Endothelial cell of umbilical vein (primary cell): ENCODE measurements at regions not wholly inside any gene's neighbourhood (a gene's known extent, or its start where the extent isn't known, plus 50 kb on each side); places are given as distances from the start of the nearest gene placed in this dataset.

Source experiments
- BruUV-seq: library from RNA; stranded (reverse); fragments of 400-500 nt; replicated peaks from 2 replicates; lab custom pipeline; 2021; lab: Mats Ljungman, UMichigan
- CTCF ChIA-PET: fragments of 300-600, 350-600 bp; sonication (Branson Sonifier 250); formaldehyde crosslinking; loops from one replicate; lab custom pipeline; 2021; ENCODE audit warnings: antibody characterized with exemption, inconsistent platforms; lab: Charles Lee
- POLR2A ChIA-PET: fragments of 300-600, 350-600 bp; sonication (Branson Sonifier 250); formaldehyde crosslinking; loops from one replicate; lab custom pipeline; 2021; ENCODE audit warnings: antibody characterized with exemption, inconsistent platforms; lab: Charles Lee
- DNase-seq: peaks from one replicate; pipeline ENCODE4 v3.0.0-alpha.2; 2011; ENCODE audit warnings: low read depth, low spot score
- FAIRE-seq: peaks from 2 replicates; lab custom pipeline; 2011; peaks lifted over from hg19 to GRCh38; lab: Jason Lieb, UNC
- H2AFZ ChIP-seq: 2 replicates; pipeline ENCODE4 v1.6.0; 2012; ENCODE audit warnings: low read depth, low read length, control low read depth, inconsistent platforms
- H3K27ac ChIP-seq: 2 replicates; pipeline ENCODE4 v1.5.1; 2011; ENCODE audit warnings: low read depth, mild to moderate bottlenecking, control low read depth, low read length, moderate library complexity; ENCODE audit not compliant: insufficient read depth
- H3K27me3 ChIP-seq, 2 experiments: 2 replicates each; pipeline versions ENCODE4 v1.6.0 to v1.6.1; 2011; ENCODE audit warnings: low read length in 2 of 2, mixed read lengths in 1 of 2; ENCODE audit not compliant: control insufficient read depth in 2 of 2, insufficient read depth in 2 of 2
- H3K36me3 ChIP-seq, 2 experiments: 2 replicates in 1 of 2; 3 replicates in 1 of 2; pipeline ENCODE4 v1.5.1; 2011; ENCODE audit warnings: low read length in 2 of 2, mild to moderate bottlenecking in 1 of 2, moderate library complexity in 1 of 2; ENCODE audit not compliant: control insufficient read depth in 2 of 2, insufficient read depth in 2 of 2; ENCODE audit errors: extremely low read depth in 1 of 2
- H3K4me1 ChIP-seq: 3 replicates; pipeline ENCODE4 v1.5.1; 2011; ENCODE audit warnings: mild to moderate bottlenecking, low read length; ENCODE audit not compliant: control insufficient read depth, insufficient read depth; ENCODE audit errors: extremely low read depth
- H3K4me2 ChIP-seq: 2 replicates; pipeline ENCODE4 v1.6.1; 2011; ENCODE audit warnings: low read length, control low read depth, mixed read lengths; ENCODE audit not compliant: insufficient read depth
- H3K4me3 ChIP-seq, 3 experiments: fragments of 200-600 bp in 1 of 3; sonication (generic), shearing (Covaris generic) in 1 of 3; replicated peaks in 1 of 3; 2 replicates each; pipeline ENCODE4 v1.5.1; 2011 to 2016; ENCODE audit warnings: control low read depth in 3 of 3, low read length in 3 of 3, mild to moderate bottlenecking in 2 of 3, inconsistent platforms in 1 of 3, low read depth in 1 of 3, moderate library complexity in 1 of 3; ENCODE audit not compliant: insufficient read depth in 1 of 3
- H3K79me2 ChIP-seq: 2 replicates; pipeline ENCODE4 v1.6.0; 2012; ENCODE audit warnings: low read length, inconsistent platforms; ENCODE audit not compliant: control insufficient read depth, insufficient read depth
- H3K9ac ChIP-seq: replicated peaks from 2 replicates; pipeline ENCODE3; 2011; ENCODE audit warnings: low read length, control low read depth; ENCODE audit not compliant: insufficient read depth; ENCODE audit errors: extremely low read depth
- H3K9me1 ChIP-seq: replicated peaks from 3 replicates; pipeline ENCODE4 v1.6.0; 2011; ENCODE audit warnings: mild to moderate bottlenecking, low read length; ENCODE audit not compliant: control insufficient read depth, insufficient read depth; ENCODE audit errors: extremely low read depth
- H3K9me3 ChIP-seq: replicated peaks from 2 replicates; pipeline ENCODE4 v1.5.1; 2012; ENCODE audit warnings: low read length, inconsistent platforms; ENCODE audit not compliant: control insufficient read depth, insufficient read depth
- H4K20me1 ChIP-seq: replicated peaks from 2 replicates; pipeline ENCODE3; 2011; ENCODE audit warnings: mild to moderate bottlenecking, low read length; ENCODE audit not compliant: control insufficient read depth, insufficient read depth; ENCODE audit errors: extremely low read depth
- EZH2 ChIP-seq: IDR thresholded peaks from 2 replicates; pipeline ENCODE4 v1.6.1; 2012; ENCODE audit warnings: borderline replicate concordance, low read depth, mild to moderate bottlenecking, moderate library complexity, low read length, inconsistent platforms; ENCODE audit not compliant: severe bottlenecking
- FOS ChIP-seq: IDR thresholded peaks from 2 replicates; pipeline ENCODE4 v1.6.1; 2011; ENCODE audit warnings: mild to moderate bottlenecking, low read length, moderate library complexity, borderline replicate concordance; ENCODE audit not compliant: insufficient read depth
- GATA2 ChIP-seq: IDR thresholded peaks from 2 replicates; pipeline ENCODE4 v1.7.0; 2011; ENCODE audit warnings: low read depth, mild to moderate bottlenecking, moderate library complexity, mixed read lengths, low read length; ENCODE audit not compliant: insufficient read length, insufficient read depth
- JUN ChIP-seq: IDR thresholded peaks from 2 replicates; pipeline ENCODE4 v1.6.1; 2011; ENCODE audit warnings: borderline replicate concordance, low read depth; ENCODE audit not compliant: insufficient read length, insufficient read depth
- MYC ChIP-seq: IDR thresholded peaks from one replicate; pipeline ENCODE4 v1.6.1; 2011; ENCODE audit warnings: mild to moderate bottlenecking, low read depth, low read length
- POLR2A ChIP-seq: IDR thresholded peaks from 2 replicates; pipeline ENCODE4 v1.6.1; 2012; ENCODE audit warnings: low read depth, mild to moderate bottlenecking, control low read depth, low read length
- POLR2AphosphoS5 ChIP-seq: IDR thresholded peaks from 2 replicates; pipeline ENCODE4 v1.6.1; 2012; ENCODE audit warnings: low read depth, mild to moderate bottlenecking, control low read depth, low read length, moderate library complexity; ENCODE audit not compliant: insufficient read depth
- dilution Hi-C: fragments of 300-500 bp; cut with MboI; formaldehyde crosslinking; loops from one replicate; pipeline ENCODE4 v1.15.0; 2019; ENCODE audit warnings: low sequenced_read_pairs; ENCODE audit not compliant: extremely low pct_ligation_motif_present
- intact Hi-C: fragments of 100-400 bp; cut with micrococcal nuclease; formaldehyde crosslinking; loops from one replicate; pipeline ENCODE4 v1.10.0; 2022
- TF ChIP-seq, protein P1 (sequence below): IDR thresholded peaks from 2 replicates; pipeline ENCODE4 v1.6.1; 2011; ENCODE audit not compliant: insufficient read depth, insufficient read length
- TF ChIP-seq, protein P2 (sequence below), 2 donors: IDR thresholded peaks; 1 replicate in 1 of 2; 2 replicates in 1 of 2; pipeline ENCODE4 v1.5.1; 2011; ENCODE audit warnings: low read length in 2 of 2, mild to moderate bottlenecking in 2 of 2, moderate library complexity in 2 of 2, control low read depth in 1 of 2, inconsistent platforms in 1 of 2, low read depth in 1 of 2; ENCODE audit not compliant: insufficient read depth in 1 of 2; ENCODE audit errors: extremely low read depth in 1 of 2

DNA sequence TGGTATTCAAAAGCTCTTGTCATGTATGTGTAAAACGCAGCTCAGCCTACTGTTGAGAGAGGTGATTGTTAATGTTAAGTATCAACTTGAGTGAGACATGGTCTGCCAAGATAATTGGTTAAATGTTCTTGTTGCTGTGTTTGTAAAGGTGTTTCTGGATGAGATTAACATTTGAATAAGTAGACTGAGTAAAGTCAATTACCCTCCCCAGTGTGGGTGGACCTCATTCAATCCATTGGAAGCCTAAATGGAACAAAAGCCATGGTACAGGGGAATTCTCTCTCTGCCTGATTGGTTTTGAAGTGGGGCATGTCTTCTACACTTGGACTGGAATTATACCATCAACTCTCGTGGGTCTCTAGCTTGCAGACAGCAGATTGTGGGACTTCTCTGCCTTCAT is 63.8 kb upstream of the RERGL start:
- Histone ChIP-seq H2AFZ (no peak overlapping the region), H3K9me3 (peaks cover 2% of the 10 kb centered on the region), H3K36me3 (no peaks in the 10 kb centered on the region), H3K4me1 (no peaks in the 10 kb centered on the region), H3K4me2 (no peak overlapping the region), H3K9me1 (no peaks in the 10 kb centered on the region), H3K27ac (no peak overlapping the region), H4K20me1 (no peaks in the 10 kb centered on the region), H3K27me3 (no peaks in the 10 kb centered on the region), H3K9ac (no peak overlapping the region), H3K4me3 (no peak overlapping the region), H3K79me2 (no peaks in the 10 kb centered on the region)
- intact Hi-C loops (no loop called here), dilution Hi-C loops (no loop called here)
- POLR2A ChIA-PET = no interaction called here
- FAIRE-seq (no peak), DNase-seq (no peak)
- CTCF ChIA-PET = no interaction called here
- no peak for TF ChIP-seq POLR2A
- TF ChIP-seq, protein P1, sequence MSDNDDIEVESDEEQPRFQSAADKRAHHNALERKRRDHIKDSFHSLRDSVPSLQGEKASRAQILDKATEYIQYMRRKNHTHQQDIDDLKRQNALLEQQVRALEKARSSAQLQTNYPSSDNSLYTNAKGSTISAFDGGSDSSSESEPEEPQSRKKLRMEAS = no peak
- no peak for TF ChIP-seq GATA2
- TF ChIP-seq FOS = no peak
- TF ChIP-seq, protein P2, sequence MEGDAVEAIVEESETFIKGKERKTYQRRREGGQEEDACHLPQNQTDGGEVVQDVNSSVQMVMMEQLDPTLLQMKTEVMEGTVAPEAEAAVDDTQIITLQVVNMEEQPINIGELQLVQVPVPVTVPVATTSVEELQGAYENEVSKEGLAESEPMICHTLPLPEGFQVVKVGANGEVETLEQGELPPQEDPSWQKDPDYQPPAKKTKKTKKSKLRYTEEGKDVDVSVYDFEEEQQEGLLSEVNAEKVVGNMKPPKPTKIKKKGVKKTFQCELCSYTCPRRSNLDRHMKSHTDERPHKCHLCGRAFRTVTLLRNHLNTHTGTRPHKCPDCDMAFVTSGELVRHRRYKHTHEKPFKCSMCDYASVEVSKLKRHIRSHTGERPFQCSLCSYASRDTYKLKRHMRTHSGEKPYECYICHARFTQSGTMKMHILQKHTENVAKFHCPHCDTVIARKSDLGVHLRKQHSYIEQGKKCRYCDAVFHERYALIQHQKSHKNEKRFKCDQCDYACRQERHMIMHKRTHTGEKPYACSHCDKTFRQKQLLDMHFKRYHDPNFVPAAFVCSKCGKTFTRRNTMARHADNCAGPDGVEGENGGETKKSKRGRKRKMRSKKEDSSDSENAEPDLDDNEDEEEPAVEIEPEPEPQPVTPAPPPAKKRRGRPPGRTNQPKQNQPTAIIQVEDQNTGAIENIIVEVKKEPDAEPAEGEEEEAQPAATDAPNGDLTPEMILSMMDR (IDR thresholded peaks at IDR 0.05; ENCODE audit: extremely low read depth in 1 of 2, insufficient read depth in 1 of 2, low read depth in 1 of 2, low read length in 2 of 2) = no peak
- no peak for TF ChIP-seq EZH2
- no peak for TF ChIP-seq JUN
- no peak for TF ChIP-seq POLR2AphosphoS5
- TF ChIP-seq MYC = no peak
- no TSS peak for BruUV-seq
